HepG2 (cell line): ENCODE measurements at regions not wholly inside any gene's neighbourhood (a gene's known extent, or its start where the extent isn't known, plus 50 kb on each side); places are given as distances from the start of the nearest gene placed in this dataset.

Experiments
- ATAC-seq: fragments of 200-7000 bp; cut with Tn5 transposase; 3 replicates; pipeline ENCODE4 v1.9.1; 2020; ENCODE audit warnings: mild to moderate bottlenecking, moderate library complexity
- BruUV-seq: library from RNA; stranded (reverse); fragments of 400-500 nt; replicated peaks from 2 replicates; lab custom pipeline; 2021; lab: Mats Ljungman, UMichigan
- CTCF ChIA-PET: fragments of 300-600 bp; formaldehyde crosslinking; extraction: SDS; loops from one replicate; lab custom pipeline; 2021; ENCODE audit warnings: low total read pairs, inconsistent platforms, low intra/inter-chr PET ratio; lab: Yijun Ruan, JAX
- POLR2A ChIA-PET: fragments of 350-600 bp; sonication (Branson Sonifier 250); formaldehyde crosslinking; loops from one replicate; lab custom pipeline; 2020; ENCODE audit warnings: antibody characterized with exemption, inconsistent platforms; lab: Yijun Ruan, JAX
- DNase-seq: peaks from one replicate; pipeline ENCODE4 v3.0.0-alpha.2; 2015; ENCODE audit warnings: low spot score
- FAIRE-seq: peaks from 3 replicates; lab custom pipeline; 2011; peaks lifted over from hg19 to GRCh38; lab: Jason Lieb, UNC
- H2AFZ ChIP-seq: one replicate; pipeline ENCODE4 v1.6.1; 2011; ENCODE audit warnings: low read length, inconsistent platforms
- H3K27ac ChIP-seq: fragments of 300-600 bp; 3 replicates; pipeline ENCODE4 v1.8.0; 2011; ENCODE audit warnings: mixed run types, mild to moderate bottlenecking, mixed read lengths, low read length, inconsistent platforms; ENCODE audit not compliant: insufficient read depth; ENCODE audit errors: extremely low read length
- H3K27me3 ChIP-seq, 2 experiments: fragments of 200-600 bp in 1 of 2; 2 replicates in 1 of 2; 3 replicates in 1 of 2; pipeline versions ENCODE4 v1.6.0 to v1.8.0; 2011; ENCODE audit warnings: low read length in 2 of 2, mild to moderate bottlenecking in 2 of 2, moderate library complexity in 2 of 2, inconsistent platforms in 1 of 2; ENCODE audit not compliant: insufficient read depth in 2 of 2, control insufficient read depth in 1 of 2
- H3K36me3 ChIP-seq, 2 experiments: fragments of 200-600 bp in 1 of 2; replicated peaks in 1 of 2; 2 replicates in 1 of 2; 3 replicates in 1 of 2; pipeline versions ENCODE4 v1.5.1 to v1.8.0; 2011; ENCODE audit warnings: low read length in 2 of 2, inconsistent platforms in 1 of 2; ENCODE audit not compliant: insufficient read depth in 2 of 2, control insufficient read depth in 1 of 2
- H3K4me1 ChIP-seq: 2 replicates; pipeline ENCODE4 v1.5.1; 2012; ENCODE audit warnings: low read length, inconsistent platforms; ENCODE audit not compliant: insufficient read depth
- H3K4me2 ChIP-seq: 2 replicates; pipeline ENCODE4 v1.6.0; 2011; ENCODE audit warnings: low read depth, low read length, inconsistent platforms
- H3K4me3 ChIP-seq, 3 experiments: fragments of 200-600 bp in 1 of 3; sonication (generic), shearing (Covaris generic) in 1 of 3; replicated peaks in 1 of 3; 2 replicates each; pipeline ENCODE4 v1.5.1; 2011 to 2016; ENCODE audit warnings: low read length in 3 of 3, inconsistent platforms in 2 of 3, low read depth in 2 of 3, mild to moderate bottlenecking in 2 of 3, control low read depth in 1 of 3, mixed read lengths in 1 of 3; ENCODE audit not compliant: insufficient read depth in 1 of 3
- H3K79me2 ChIP-seq: one replicate; pipeline ENCODE4 v1.6.1; 2011; ENCODE audit warnings: low read length, inconsistent platforms; ENCODE audit not compliant: insufficient read depth
- H3K9ac ChIP-seq: 2 replicates; pipeline ENCODE4 v1.6.0; 2011; ENCODE audit warnings: mild to moderate bottlenecking, low read depth, low read length, inconsistent platforms; ENCODE audit not compliant: insufficient read depth
- H3K9me3 ChIP-seq: 2 replicates; pipeline ENCODE4 v1.5.1; 2012; ENCODE audit warnings: mild to moderate bottlenecking, low read length
- H4K20me1 ChIP-seq: 2 replicates; pipeline ENCODE4 v1.6.0; 2011; ENCODE audit warnings: inconsistent platforms, mild to moderate bottlenecking, low read length, moderate library complexity; ENCODE audit not compliant: insufficient read depth
- ATF4 ChIP-seq, 2 experiments: fragments of 450-650 bp in 1 of 2; sonication (generic) in 1 of 2; formaldehyde crosslinking; IDR thresholded peaks; 2 replicates each; pipeline versions ENCODE4 v1.5.0 to v1.8.0; 2020 to 2022; ENCODE audit warnings: mild to moderate bottlenecking in 1 of 2, missing genetic modification reagents in 1 of 2
- BRD4 ChIP-seq: sonication (generic); formaldehyde crosslinking; IDR thresholded peaks from 2 replicates; pipeline ENCODE4 v1.4.0; 2020; ENCODE audit warnings: missing genetic modification reagents
- CERS6 ChIP-seq: sonication (generic); formaldehyde crosslinking; IDR thresholded peaks from 2 replicates; pipeline ENCODE4 v1.5.0; 2020; ENCODE audit warnings: missing genetic modification reagents
- KMT2B ChIP-seq: IDR thresholded peaks from 2 replicates; pipeline ENCODE4 v1.6.1; 2016; ENCODE audit warnings: missing genetic modification reagents, missing compliant biosample characterization
- MAF1 ChIP-seq: sonication (generic); formaldehyde crosslinking; IDR thresholded peaks from 2 replicates; pipeline ENCODE4 v1.5.0; 2020; ENCODE audit warnings: missing genetic modification reagents, borderline replicate concordance
- MIXL1 ChIP-seq: IDR thresholded peaks from 2 replicates; pipeline ENCODE4 v1.6.1; 2016
- MXI1 ChIP-seq: IDR thresholded peaks from 3 replicates; pipeline ENCODE4 v1.6.1; 2012; ENCODE audit warnings: low read depth, low read length, inconsistent platforms, borderline replicate concordance
- MYC ChIP-seq: sonication (generic); formaldehyde crosslinking; IDR thresholded peaks from 2 replicates; pipeline ENCODE4 v1.9.0; 2021; ENCODE audit warnings: missing genetic modification reagents, borderline replicate concordance
- NONO ChIP-seq, 2 experiments: fragments of 450-650 bp in 1 of 2; sonication (generic) in 1 of 2; formaldehyde crosslinking in 1 of 2; IDR thresholded peaks in 1 of 2; conservative IDR thresholded peaks in 1 of 2; 2 replicates each; pipeline versions ENCODE4 v1.6.1 to v1.8.0; 2017 to 2022; ENCODE audit warnings: mild to moderate bottlenecking in 1 of 2, missing genetic modification reagents in 1 of 2, moderate library complexity in 1 of 2
- SSRP1 ChIP-seq: IDR thresholded peaks from 2 replicates; pipeline ENCODE4 v1.6.1; 2016; ENCODE audit warnings: control low read depth
- TFE3 ChIP-seq: IDR thresholded peaks from 2 replicates; pipeline ENCODE4 v1.6.1; 2016
- TMF1 ChIP-seq: sonication (generic); formaldehyde crosslinking; IDR thresholded peaks from 2 replicates; pipeline ENCODE4 v1.8.1; 2022; ENCODE audit warnings: low read depth, missing genetic modification reagents
- TP53 ChIP-seq: sonication (generic); formaldehyde crosslinking; conservative IDR thresholded peaks from 2 replicates; pipeline ENCODE4 v1.4.0; 2020; ENCODE audit warnings: missing genetic modification reagents
- TRAFD1 ChIP-seq: sonication (generic); formaldehyde crosslinking; IDR thresholded peaks from 2 replicates; pipeline ENCODE4 v1.5.1; 2020; ENCODE audit warnings: missing genetic modification reagents, mild to moderate bottlenecking, borderline replicate concordance
- YEATS4 ChIP-seq: sonication (generic); formaldehyde crosslinking; IDR thresholded peaks from 2 replicates; pipeline ENCODE4 v1.4.0; 2020; ENCODE audit warnings: missing genetic modification reagents, borderline replicate concordance
- ZBTB20 ChIP-seq: sonication (generic); formaldehyde crosslinking; IDR thresholded peaks from 2 replicates; pipeline ENCODE4 v1.8.1; 2023; ENCODE audit warnings: missing genetic modification reagents, low read depth, mild to moderate bottlenecking, borderline replicate concordance
- ZBTB26 ChIP-seq: IDR thresholded peaks from 2 replicates; pipeline ENCODE4 v1.6.1; 2016; ENCODE audit warnings: missing compliant biosample characterization, missing genetic modification reagents, borderline replicate concordance
- ZFP82 ChIP-seq: sonication (generic); formaldehyde crosslinking; IDR thresholded peaks from 2 replicates; pipeline ENCODE4 v1.5.1; 2020; ENCODE audit warnings: mild to moderate bottlenecking, missing genetic modification reagents, borderline replicate concordance
- ZNF296 ChIP-seq: sonication (generic); formaldehyde crosslinking; conservative IDR thresholded peaks from 2 replicates; pipeline ENCODE4 v1.5.0; 2020; ENCODE audit warnings: mild to moderate bottlenecking, missing genetic modification reagents
- ZNF674 ChIP-seq: sonication (generic); formaldehyde crosslinking; IDR thresholded peaks from 2 replicates; pipeline ENCODE4 v1.5.0; 2020; ENCODE audit warnings: low read depth, mild to moderate bottlenecking, missing genetic modification reagents
- in situ Hi-C: cut with HindIII; loops from 2 replicates; pipeline ENCODE4 v1.10.0; 2017; ENCODE audit warnings: low pct_unique_long_range_greater_than_20kb; ENCODE audit not compliant: extremely low pct_ligation_motif_present
- intact Hi-C: fragments of 100-400 bp; cut with micrococcal nuclease; formaldehyde crosslinking; loops from one replicate; pipeline ENCODE4 v1.10.0; 2022; ENCODE audit not compliant: unreplicated experiment

GRCh38 chr2:133906926-133907325 is 338.7 kb upstream of the NCKAP5 start (continued):
- TF ChIP-seq ZBTB26 (no peak), ZNF296 (CRISPR knock-in tag) (no peak), NONO (IDR thresholded peaks at IDR 0.05) (no peak), NONO (CRISPR knock-in tag; conservative IDR thresholded peaks at IDR 0.05) (no peak), KMT2B (CRISPR knock-in tag) (no peak), ZNF674 (CRISPR knock-in tag) (no peak), CERS6 (CRISPR knock-in tag) (no peak), MYC (CRISPR knock-in tag) (no peak), BRD4 (CRISPR knock-in tag) (no peak), MIXL1 (CRISPR knock-in tag) (no peak)

- Histone ChIP-seq H3K36me3 (no peaks in the 10 kb centered on the region), H3K27me3 (no peaks in the 10 kb centered on the region; a peak in 2 of 5 replicates), H3K9ac (no peak overlapping the region), H3K4me2 (no peak overlapping the region), H2AFZ (no peak overlapping the region), H4K20me1 (no peaks in the 10 kb centered on the region), H3K9me3 (no peaks in the 10 kb centered on the region), H3K79me2 (no peaks in the 10 kb centered on the region), H3K27ac (no peak overlapping the region), H3K4me3 (no peak overlapping the region), H3K4me1 (no peaks in the 10 kb centered on the region)
- FAIRE-seq (no peak), ATAC-seq (no peak), DNase-seq (no peak)
- in situ Hi-C loops (no loop called here), intact Hi-C loops (no loop called here)
- no TSS peak for BruUV-seq
- ChIA-PET POLR2A (no interaction called here), CTCF (no interaction called here)
- TF ChIP-seq ATF4 (CRISPR knock-in tag; IDR thresholded peaks at IDR 0.05) (no peak), TFE3 (CRISPR knock-in tag) (no peak), TRAFD1 (CRISPR knock-in tag) (no peak), YEATS4 (CRISPR knock-in tag) (no peak), MAF1 (no peak), ZFP82 (CRISPR knock-in tag) (no peak), SSRP1 (CRISPR knock-in tag) (no peak), ZBTB20 (CRISPR knock-in tag) (no peak), TMF1 (no peak), TP53 (no peak), MXI1 (no peak)
These were observed 339.9 kb upstream of the NCKAP5 start for GRCh38 chr2:133908171-133908570.
